NCI-H1436 (cell line): ENCODE measurements at regions not wholly inside any gene's neighbourhood (a gene's known extent, or its start where the extent isn't known, plus 50 kb on each side); places are given as distances from the start of the nearest gene placed in this dataset.
"Not testable (repeated sequence)": the region's sequence is repeated elsewhere in the genome, so short reads cannot be mapped to it uniquely, and the experiment has no call there.

Source experiments
- DNase-seq: peaks from one replicate; lab custom pipeline; 2025; lab: John Stamatoyannopoulos, UW

DNA sequence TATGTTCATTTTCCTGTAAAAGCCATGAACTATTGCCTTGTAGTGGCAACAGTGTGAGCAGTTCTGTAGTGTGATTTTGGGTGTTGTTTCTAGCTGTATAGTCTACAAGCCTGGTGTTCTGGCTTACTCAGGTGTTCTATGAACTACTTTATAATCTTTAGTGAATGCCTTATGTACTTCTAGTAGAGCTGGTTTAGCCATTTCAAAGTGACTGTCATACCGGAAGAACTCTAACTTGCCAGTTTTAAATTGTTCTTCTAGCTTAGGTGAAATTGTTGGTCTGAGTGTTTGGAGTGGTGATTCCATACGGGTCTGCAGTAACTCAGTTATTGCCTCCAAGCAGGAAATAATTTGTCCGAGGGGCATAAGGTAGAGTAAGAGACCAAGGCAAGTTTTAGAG lies 150.2 kb upstream of the ZNF184 start:
- DNase-seq = no peak

DNA sequence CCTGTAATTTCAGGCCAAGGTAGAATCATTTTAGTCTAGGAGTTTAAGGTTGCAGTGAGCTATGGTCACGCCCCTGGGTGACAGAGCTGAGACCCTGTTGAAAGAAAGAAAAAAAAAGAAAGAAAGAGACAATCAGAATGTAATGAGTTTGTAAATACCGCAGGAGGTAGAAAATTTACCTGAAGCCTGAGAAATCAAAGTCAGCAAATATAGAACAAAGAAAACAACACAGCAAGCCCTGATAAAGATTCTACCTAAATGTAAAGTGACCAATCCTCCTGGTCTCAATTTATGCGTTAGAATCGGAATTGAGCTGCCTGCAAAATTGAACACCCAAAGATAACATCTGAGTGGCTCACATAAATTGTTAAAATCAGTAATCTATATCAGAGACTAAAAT lies 146.5 kb upstream of the ZNF184 start:
- DNase-seq = no peak

DNA sequence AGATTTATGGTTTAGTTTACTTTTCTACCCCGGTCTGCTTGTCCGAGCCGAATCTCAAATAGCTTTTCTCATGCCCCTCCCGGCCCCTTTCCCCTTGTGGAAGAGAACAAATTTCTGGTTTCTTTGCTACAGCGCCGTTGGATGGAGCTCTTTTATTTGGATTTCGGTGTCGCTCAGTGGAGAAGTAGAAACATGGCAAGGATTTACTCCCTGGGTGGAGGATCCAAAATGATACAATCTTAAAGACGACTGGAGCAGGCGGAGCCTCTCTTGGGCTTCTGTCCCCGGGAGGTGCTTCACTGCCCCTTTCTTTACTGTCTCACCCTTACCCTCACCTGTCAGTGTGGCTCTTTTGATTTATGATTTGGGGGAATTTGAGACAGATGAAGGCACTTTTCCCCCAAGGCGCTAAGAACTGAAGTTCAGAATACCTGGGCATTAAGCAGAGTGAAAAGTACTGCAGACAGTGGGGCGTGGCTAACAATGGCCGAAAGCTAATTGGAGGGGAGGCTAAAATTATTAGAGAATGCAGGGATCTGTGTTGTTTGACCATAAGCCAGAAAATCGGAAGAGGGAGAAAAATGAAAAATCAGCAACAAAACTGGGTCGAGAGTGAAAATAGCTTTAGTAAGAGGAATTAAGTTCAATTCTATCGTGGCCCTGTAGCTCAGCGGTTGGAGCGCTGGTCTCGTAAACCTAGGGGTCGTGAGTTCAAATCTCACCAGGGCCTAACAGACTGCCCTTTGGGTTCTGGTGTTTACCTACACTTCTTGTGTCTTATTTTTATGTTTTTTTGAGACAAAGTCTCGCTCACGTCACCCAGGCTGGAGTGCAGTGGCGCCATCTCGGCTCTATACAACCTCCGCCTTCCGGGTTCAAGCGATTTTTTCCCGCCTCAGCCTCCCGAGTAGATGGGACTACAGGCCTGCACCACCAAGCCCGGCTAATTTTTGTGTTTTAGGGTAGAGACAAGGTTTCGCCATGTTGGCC lies 145.1 kb upstream of the ZNF184 start:
- no peak for DNase-seq

DNA sequence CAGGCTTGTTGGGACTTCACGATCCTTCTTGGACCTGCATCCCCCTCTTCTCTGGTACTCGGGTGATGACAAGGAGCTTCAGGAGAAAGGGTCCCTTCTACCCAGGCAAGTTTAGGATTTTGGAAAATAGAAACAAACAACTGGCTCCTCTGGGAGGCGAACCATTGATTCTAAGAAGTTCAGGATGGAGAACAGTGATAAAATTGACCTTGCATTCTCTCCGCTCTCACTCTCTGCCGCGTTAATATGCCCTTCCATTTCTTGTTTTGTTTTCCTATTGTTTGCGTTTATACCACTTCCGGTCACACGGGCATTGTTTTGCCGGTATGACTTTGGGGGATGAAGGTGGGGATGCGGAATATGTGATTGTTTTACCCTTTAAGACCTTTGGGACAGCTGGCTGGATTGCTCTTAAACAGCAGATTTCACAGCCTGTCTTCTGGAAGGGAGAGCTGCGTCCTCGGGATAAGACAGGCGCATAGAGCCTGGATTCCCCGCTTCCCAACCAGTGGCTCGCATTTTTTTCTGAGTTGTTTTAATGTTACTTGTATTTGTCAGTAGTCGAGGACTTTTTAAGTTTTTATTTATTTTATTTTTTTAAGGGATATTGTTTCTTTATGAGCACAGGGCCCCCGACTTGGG lies 144.3 kb upstream of the ZNF184 start:
- no peak for DNase-seq

DNA sequence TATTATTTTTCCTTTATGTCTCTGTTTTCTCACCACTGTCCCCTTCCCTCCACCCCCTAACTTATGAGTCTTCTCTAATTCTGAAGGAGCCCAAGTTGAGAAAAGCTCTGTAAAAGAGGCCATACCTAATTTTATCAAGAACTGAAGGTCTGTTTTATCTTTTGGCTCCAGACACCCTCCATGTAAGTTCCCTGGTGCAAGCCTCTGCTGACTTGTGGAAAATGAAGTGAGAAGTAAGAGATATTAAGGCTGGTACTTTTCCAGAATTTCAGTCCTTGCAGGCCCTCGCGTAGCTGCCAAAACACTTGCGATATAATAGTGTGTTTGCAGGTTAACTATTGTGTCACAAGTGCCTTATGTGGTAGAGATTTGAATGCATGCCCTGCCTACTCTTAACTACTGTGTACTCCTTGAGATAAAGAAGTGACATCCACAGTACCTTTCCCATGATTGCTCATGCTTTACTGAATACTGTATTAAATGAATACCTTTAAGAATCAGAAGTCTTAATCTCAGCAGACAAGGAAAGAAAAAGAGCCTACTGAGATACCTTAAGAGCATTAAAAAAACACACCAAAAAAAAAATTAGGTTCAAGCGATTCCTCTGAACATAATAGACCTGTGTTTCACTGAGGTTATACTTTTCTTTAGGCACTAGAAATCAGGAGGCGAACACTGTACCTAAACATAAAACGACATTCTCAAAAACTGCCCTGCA lies 143.6 kb upstream of the ZNF184 start:
- DNase-seq = no peak

DNA sequence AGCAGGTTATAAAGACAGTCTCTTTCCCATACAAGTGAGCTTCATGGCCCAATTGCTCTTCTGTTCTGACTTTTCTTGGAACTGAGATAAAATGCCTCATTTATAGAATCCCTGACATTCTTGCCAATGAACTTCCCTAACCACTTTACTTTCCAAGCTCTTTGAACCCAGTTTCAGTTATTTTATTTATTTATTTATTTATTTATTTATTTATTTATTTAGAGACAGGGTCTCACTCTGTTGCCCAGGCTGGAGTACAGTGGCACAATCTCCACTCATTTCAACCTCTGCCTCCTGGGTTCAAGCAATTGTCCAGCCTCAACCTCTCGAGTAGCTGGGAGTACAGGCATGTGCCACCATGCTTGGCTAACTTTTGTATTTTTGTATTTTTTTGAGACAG lies 138.5 kb upstream of the ZNF184 start:
- no peak for DNase-seq

DNA sequence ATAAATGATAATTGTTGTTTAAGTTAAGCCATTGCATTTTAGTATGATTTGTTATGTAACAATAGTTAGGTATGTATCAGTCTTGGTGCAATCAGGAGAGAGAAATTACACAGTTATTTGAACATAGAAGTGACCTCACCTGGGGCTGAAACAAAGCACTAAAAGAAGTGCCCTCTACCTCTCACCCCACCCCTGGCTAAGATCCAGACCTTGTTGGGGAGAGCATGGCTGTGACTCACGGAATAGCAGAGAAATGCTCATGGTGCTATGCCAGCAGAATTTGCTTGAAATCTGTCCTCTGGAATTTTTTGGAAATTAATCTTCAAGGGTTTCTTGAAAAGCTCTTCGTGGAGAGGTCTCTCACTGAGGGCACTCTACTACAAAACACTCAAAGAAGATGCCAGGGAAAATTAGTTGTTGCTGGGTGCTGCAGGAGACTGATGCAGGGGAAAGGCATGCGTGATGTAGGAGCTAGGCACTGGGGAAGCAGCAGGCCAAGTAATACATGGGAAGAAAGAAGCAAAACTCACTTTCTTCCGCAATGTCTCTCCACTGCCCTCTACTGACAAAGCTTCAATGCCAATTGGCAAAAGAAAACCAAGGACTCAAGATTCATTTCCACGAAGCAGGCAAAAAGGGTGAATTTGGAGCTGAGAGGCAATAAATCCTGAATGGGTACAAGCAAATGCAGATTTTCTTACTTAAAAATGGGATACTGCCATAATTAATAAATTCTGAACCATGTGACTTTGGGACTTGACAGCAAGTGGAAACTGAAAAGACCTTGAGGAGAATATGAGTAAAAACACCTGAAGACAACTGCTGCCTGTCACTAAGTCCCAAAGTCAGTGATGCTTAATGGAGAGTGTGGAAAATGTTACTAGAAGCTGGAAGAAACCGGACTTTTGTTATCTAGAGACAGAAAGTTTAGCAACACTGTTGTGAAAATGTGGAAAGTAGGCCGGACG lies 136.3 kb upstream of the ZNF184 start:
- DNase-seq = no peak

DNA sequence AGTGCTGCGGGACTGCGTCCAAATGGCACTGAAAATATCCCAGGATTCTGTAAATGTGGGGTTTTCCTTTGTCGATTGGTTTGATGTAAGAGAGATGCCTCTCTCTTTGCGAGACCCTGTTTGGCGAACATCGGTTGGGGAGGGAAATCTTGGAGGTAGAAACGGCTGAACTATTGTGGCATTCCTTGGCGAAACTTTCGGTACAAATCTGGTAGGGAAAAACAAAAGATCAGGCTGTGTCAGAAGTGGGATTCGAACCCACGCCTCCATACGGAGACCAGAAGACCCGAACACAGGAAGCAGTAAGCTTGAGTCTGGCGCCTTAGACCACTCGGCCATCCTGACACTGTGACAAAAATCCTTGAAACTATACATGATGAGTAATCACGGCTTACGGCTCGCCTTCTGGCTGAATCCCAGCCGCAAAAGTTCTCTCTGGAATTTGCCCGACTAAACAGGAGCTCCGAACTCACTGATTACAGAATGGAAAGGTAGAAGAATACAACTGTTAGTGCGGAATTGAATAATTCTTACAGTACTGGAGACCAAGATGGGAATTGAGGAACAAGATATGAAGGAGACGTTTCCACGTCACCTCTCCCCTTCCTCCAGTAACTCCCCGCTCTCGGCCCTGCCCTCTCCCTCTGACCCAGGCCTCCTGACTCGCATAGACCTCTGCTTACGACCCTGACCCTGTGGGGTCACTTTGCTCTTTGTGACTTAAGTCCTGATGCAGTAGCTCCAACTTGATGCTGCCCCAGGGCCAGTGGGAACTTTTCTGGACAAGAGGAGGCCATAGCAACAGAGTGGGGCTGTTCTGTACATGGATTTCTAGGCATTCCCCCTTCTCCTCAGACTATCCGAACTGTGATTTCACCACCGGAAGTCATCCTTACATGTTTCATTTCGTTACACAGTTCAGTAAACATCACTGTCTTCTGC lies 132.8 kb upstream of the ZNF184 start:
- DNase-seq = no peak

DNA sequence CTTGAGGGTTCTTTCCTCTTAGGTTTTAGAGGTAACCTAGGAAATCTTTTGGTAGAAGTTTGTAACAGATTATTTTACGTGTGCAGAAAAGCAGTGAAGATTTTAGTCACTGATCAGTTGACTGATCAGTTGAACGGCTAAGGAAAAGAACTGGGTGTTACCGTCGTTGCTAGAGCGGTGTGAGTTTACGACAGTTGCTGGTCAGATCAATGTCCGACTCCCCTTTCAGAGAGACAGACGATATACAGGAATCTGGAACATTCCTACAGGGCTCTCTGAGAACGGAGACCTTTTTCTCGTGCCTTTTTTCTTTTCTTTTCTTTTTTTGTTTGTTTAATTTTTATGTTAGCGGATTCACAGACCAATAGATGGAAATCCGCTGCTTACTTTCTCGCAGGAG lies 132.1 kb upstream of the ZNF184 start:
- no peak for DNase-seq

DNA sequence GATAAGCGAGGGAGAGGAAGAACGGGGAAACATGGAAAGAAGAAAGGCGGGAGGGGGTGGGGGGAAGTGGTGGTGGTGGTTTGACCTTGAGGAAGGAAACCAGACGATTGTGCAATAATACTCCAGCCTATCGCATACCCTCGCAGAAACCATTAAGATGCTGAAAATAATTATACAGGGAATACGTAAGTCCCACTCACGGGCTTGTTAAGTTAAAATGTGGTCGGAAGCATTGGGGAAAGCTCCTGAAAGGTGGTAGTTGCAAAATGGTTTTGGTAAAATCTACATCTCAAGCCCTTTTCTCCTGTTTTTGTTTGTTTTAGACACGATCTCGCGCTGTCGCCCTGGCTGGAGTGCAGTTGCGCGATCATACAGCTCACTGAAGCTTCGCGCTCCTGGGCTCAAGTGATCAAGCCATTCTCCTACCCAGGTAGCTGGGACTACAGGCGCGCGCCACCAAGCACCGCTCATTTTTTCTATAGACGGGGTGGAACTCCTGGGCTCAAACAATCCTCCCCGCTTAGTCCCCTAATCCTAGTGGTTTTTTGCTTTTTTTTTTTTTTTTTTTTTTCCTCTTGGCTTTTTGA lies 128.9 kb upstream of the ZNF184 start:
- DNase-seq = no peak

DNA sequence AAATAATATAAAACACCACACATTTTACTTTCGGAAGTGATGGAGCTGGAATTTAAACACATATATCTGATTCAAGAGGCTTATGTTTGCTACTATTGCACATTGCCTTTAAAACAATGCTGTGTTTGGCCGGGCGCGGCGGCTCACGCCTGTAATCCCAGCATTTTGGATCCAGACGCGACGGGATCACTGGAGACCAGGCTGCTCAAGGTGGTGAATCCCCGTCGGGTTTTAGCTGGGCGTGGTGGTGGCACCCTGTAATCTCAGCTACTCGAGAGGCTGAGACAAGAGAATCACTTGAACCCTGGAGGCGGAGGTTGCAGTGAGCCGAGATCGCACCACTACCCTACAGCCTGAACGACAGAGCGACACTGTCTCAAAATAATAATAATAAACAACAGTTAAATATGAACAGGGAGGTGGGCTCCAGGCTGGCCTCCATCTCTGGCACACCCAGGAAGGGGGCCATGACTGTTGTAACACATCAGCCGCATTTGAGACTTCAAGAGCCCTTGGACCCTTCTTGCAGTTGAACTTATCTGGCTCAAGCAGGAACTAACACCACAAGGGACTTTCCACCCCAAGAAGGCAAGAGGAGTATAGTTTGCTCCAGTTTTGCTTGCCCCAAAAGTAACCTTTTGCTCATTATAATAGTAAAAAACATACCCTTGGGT lies 127.1 kb upstream of the ZNF184 start:
- DNase-seq = no peak

DNA sequence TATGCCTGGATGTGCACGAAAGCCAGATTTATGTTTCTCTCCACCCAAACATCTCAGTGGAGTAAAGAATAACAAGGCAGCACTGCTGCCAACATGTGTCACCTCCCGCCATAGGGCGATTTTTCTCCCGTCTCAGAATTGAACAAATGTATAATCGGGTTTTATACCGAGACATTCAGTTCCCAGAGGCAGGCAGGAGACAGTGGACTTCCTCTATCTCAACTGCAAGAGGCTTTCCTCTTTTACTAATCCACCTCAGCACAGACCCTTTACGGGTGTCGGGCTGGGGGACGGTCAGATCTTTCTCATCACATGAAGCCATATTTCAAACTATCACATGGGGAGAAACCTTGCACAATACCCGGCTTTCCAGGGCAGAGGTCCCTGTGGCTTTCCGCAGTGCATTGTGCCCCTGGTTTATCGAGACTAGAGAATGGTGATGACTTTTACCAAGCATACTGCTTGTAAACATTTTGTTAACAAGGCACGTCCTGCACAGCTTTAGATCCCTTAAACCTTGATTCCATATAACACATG lies 124.2 kb upstream of the ZNF184 start:
- DNase-seq = not testable (repeated sequence)

DNA sequence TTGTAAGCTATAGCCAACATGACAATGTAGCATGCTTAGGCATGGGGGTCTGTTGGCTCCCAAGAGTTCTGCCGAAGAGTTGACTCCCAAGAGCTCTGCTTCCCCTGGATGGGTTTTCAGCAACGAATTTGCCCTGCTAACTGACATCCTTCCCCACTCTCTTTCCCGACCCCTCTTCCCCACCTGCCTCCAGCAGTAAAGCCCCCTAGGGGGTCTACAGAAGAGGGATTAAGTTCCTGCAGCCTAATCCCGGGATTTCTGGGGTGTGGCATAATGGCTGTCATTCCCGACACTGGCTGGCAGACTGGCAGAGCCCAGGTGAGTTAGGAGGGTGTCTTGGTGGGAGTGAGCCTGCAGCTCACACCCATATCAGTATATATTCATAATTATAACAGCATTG lies 121.0 kb upstream of the ZNF184 start:
- no peak for DNase-seq

DNA sequence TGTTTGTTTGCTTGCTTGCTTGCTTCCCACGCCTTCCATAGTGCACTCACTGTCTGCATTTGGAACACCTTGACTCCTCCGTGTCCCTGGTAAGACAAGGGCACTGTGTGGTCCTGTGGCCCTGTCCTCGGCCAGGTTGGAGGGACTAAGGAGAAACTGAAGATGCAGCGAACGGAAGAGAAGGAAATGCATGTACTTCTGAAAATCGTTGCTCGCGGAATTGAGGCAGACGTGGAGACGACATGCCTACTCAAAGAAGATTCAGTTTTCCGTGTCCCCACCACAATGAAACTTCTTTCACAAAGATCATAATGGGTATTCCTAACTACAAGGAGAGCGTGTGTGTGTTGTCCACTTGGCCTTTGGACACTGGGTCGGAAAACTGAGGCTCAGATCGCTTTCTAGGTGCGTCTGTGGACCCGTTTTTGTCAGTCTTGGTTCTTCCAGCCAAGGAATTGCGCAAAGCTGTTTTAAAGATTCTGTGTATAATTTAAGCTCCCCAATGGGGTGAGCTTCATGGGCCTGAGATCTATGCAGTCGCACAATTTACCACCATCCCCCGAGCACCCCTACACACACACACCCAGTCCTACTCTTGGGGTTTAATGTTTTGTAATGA lies 120.4 kb upstream of the ZNF184 start:
- no peak for DNase-seq

DNA sequence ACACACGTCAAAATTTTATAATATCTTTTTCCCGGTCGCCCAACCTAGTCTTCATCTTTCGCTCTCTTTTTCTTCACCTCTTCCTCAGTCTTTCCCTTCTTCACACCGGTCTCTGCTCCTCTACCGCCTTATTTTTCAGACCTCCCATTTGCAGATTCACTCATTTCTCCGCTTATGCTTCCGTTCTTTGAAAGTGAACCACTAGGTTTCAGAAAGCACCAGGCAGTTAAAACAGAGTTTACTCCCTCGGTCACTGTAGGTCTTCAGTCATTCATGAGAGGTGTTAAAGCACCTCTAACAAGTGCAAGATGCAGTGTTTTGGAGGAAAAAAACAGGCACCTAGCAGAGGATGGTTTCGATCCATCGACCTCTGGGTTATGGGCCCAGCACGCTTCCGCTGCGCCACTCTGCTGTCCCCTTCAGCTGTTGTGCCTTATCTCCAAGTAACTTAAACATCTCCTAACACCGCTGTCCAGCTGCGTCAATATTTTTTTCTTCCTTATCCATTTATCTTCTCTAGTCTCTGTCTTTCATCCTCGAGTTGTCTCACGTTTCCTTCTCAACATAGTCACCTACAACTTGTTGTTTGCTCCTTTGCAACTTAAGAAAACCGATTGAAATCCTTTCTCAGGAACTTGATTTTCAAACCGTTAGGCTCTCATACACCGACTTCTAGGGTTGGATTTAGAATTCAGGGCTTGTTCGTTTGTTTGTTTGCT lies 119.7 kb upstream of the ZNF184 start:
- DNase-seq = no peak

DNA sequence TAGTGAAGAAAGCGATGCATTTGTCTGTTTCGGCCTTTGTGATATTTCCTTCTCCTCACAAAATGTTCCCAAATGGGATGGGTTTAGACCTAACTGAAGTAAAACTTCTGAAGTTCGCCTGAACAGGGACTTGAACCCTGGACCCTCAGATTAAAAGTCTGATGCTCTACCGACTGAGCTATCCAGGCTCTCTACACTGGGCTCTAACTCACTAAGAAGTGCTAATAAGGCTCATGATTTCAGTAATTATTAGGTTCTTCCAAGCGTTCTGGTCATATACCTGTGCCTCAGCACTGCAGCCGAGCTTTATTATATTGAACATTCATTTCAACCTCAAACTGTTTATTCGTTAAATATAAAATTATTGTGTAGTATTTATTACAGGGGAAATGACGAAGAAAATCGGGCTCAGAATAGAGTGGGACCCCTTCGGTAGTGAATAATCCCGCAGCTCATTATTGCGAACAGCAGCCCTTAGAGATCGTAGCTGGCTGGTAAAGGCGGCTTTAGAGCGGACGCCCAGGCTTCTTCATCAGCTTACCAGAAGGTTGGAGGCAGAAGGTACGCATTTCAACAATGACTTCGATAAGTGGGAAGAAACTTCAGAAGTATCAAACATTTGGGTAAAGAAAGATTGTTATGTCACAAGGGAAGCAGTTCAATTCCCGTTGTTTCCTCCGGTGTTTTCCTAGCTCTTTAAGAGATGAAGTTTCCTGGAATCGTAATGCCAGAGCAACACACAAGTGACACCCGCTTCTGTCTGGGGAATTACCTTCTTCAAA lies 119.0 kb upstream of the ZNF184 start:
- DNase-seq = no peak

DNA sequence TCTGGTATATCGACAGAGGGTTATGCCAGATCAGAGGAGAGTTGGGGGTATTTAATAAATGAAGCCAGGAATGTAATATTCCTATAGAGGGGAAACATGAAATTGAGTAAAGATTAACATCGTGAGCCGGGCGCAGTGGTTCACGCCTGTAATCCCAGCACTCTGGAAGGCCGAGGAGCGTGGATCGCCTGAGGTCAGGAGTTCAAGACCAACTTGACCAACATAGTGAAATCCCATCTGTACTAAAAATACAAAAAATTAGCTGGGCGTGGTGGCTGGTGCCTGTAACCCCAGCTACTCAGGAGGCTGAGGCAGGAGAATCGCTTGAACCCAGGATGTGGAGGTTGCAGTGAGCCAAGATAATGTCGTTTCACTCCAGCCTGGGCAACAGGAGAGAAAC lies 112.4 kb upstream of the ZNF184 start:
- DNase-seq = not testable (repeated sequence)
